HG02763 (cell line): ENCODE measurements at regions not wholly inside any gene's neighbourhood (a gene's known extent, or its start where the extent isn't known, plus 50 kb on each side); places are given as distances from the start of the nearest gene placed in this dataset.
A peak's percentile ranks its signal among the peaks of the same experiment; 100 is the strongest.
"Not testable (repeated sequence)": the region's sequence is repeated elsewhere in the genome, so short reads cannot be mapped to it uniquely, and the experiment has no call there.

Experiments
- ATAC-seq: cut with Tn5 transposase; IDR thresholded peaks from one replicate; pipeline ENCODE4 v1.9.1; 2021; ENCODE audit warnings: mild to moderate bottlenecking, moderate library complexity; ENCODE audit not compliant: unreplicated experiment

DNA sequence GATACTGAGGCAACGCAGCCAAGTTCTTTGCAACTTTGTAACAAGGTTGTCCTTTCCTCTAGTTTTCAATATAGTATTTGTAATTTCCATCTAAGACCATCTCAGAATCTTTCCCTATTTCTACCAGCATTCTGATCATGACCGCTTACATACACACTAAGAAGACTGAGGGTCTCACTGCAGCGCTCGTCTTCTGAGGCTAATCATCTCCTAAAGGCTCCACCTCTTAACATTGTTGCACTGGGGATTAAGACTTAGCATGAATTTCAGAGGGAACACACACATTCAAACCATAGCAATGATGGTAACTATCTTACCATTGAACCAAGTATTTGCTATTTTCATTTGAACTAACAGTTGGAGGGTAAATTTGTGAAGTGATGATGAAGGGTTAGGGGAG is 463.3 kb upstream of the CCDC54 start:
- no peak for ATAC-seq

DNA sequence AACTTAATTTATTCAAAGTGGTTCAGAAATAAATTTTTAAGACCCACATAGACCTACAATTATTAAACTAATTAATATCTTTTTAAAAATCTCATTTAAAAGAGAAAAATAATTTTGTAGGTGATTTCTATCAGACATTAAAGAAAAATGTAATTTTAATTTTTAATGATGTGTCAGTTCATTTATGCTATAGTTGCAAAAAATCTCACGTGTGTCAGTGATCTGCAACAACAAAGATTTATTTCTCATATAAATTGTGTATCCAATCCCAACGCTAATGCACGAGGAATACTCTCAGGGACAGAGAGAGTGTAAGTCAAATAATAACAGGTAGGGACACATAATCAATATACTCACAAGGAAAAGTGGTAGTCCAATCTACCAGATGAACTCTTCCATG is 456.6 kb upstream of the CCDC54 start:
- ATAC-seq: no peak

GRCh38 chr3:106929081-106929480 is 448.2 kb upstream of the CCDC54 start:
- no peak for ATAC-seq

DNA sequence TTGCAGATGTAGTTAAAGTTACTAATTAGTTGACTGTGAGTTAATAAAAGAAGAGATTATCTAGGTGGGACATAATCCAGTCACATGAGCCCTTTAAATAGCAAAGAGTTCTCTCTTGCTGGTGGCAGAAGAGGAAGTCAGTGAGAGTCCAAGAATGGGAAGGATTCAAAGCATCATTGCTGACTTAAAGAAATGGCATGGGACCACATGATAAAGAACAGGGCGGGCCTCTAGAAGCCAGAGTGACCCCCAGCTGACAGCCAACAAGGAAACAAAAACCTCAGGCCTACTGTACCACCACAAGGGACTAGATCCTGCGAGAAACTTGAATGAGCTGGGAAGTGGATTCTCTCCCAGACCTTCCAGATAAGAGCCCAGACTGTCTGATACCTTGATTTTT is 447.2 kb upstream of the CCDC54 start:
- ATAC-seq: no peak

GRCh38 chr3:106931904-106932303 is 445.3 kb upstream of the CCDC54 start:
- ATAC-seq: no peak

DNA sequence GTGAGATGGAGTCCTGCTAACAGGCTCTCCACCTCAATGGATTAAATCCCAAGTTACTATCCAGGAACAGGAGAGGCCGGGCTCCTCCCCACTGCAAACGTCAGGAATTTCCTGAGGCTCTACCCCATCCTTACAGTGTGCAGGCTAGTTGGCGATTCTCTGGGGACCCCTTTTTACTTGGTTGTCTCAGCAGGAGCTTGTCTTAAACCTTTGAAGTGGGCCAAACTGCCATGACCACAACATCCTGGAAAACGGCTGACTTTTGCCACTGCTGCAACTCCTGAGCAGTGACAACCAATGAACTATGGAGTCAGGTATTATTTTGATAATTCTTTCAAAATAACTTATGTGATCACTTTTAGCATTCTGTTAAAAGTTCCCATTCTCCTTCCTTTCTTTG is 440.9 kb upstream of the CCDC54 start:
- no peak for ATAC-seq

DNA sequence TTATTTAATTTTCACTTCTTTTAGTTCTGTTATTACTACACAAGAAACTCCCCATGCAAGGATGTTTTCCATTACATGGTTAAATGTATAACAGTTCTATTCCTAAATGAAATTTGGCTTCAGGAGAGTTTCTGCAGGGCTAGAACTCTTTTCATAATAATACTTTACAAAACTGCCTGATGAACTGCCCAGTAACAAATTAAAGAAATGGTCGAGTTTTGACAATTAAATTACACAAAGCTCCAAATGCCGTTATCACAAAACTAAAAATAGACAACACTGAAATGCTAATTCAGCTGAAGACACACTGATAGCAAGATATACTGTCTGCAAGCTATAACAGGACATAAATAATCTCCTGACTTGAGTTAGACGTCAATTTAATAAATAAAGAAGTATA is 435.2 kb upstream of the CCDC54 start:
- no peak for ATAC-seq

- ATAC-seq: no peak
Observed at GRCh38 chr3:106943071-106943470, 434.2 kb upstream of the CCDC54 start.

GRCh38 chr3:106945435-106945834 is 431.8 kb upstream of the CCDC54 start:
- ATAC-seq: no peak

DNA sequence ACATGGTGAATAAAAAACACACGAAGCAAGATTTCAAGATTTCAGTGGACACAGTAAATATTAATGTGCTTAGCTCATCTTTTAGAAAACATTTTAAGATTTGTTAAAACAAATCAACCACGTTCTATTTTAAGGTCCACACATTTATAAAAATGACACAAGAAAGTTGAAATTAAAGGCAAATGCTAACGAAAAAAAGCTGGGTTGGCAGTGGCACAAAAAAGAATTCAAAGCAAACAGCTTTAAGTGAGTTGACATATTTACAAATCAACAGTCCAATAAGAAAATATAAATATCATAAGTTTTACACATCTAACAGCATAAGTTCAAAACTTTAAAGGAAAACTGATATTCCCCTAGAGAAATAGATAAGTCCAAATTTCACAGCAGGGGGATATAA is 430.4 kb upstream of the CCDC54 start:
- no peak for ATAC-seq

DNA sequence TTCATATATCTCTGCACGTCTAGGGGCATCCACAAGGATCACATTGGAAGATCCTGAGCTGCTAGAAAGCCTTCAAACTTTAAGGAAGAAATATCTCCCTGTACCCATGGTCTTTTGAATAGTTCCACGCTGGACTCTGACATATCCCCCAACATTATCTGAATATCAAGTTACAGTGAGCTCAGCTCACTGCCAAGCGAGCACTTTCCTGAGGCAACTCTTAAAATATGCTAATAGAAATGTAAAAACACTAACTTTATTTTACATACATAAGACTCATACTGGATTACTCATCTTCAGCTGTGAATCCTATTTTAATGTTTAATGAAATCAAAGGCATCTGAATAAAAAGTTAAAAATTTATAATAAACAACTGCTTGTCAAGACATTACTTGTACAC is 420.2 kb upstream of the CCDC54 start:
- no peak for ATAC-seq

GRCh38 chr3:106962993-106963392 is 414.2 kb upstream of the CCDC54 start:
- no peak for ATAC-seq

- no peak for ATAC-seq
Observed at GRCh38 chr3:106963442-106963841, 413.8 kb upstream of the CCDC54 start.

GRCh38 chr3:106965307-106965706 is 411.9 kb upstream of the CCDC54 start:
- no peak for ATAC-seq

GRCh38 chr3:106969596-106969995 is 407.6 kb upstream of the CCDC54 start:
- ATAC-seq: no peak

GRCh38 chr3:106981392-106981791 is 395.8 kb upstream of the CCDC54 start:
- ATAC-seq: no peak

DNA sequence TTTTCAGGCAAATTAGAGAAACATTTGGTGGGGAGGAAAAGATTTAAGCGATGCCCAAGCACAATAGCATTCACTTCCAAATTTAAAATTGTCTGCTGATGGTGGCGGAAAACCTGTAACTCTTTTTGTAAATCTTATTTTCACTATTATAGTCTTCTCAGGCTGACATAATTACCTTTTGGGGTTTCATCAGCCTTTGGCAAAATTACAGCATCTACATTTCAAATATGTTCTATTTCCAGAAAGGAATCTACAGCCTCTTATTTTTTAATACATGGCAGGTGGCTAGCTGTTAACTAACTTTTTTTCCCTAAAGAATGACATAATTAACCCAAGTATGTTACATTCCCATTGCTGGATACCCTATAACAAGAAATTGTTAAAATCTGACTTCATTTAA is 391.5 kb upstream of the CCDC54 start:
- ATAC-seq: no peak

- ATAC-seq: peak; percentile 47
Observed at GRCh38 chr3:106998841-106999682, 378.2 kb upstream of the CCDC54 start.

- no peak for ATAC-seq
Observed at GRCh38 chr3:107001635-107002034, 375.6 kb upstream of the CCDC54 start.

DNA sequence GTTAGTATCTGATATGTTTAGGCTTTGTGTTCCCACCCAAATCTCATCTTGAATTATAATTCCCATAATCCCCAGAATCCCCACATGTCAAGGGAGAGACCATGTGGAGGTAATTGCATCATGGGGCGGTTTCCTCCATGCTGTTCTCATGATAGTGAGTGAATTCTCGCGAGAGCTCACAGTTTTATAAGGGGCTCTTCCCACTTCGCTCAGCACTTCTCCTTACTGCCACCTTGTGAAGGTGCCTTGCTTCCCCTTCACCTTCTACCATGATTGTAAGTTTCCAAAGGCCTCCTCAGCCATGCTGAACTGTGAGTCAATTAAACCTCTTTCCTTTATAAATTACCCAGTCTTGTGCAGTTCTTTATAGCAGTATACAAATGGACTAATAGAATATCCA is 371.9 kb upstream of the CCDC54 start:
- ATAC-seq: not testable (repeated sequence)

GRCh38 chr3:107008213-107008612 is 369.0 kb upstream of the CCDC54 start:
- ATAC-seq: no peak

DNA sequence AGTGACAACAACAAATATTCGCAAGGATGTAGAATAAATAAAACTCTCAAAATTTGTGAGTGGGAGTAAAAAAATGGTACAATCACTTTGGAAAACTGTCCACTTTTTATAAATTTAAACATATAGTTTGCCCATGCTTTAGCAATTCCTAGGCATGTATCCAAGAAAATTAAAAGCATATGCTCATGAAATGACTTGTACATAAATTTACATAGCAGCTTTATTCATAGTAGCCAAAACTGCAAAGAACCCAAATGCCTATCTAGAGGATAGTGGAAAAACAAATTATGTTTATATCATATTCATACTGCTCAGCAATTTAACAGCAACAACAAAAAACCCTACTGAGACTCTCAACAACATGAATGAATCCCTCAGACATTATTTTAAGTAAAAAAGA is 363.6 kb upstream of the CCDC54 start:
- no peak for ATAC-seq

- ATAC-seq: no peak
Observed at GRCh38 chr3:107024551-107025026, 352.6 kb upstream of the CCDC54 start.
